VCaP (cell line): ENCODE measurements at regions not wholly inside any gene's neighbourhood (a gene's known extent, or its start where the extent isn't known, plus 50 kb on each side); places are given as distances from the start of the nearest gene placed in this dataset.

Source experiments
- H3K27ac ChIP-seq: fragments of 450-650 bp; 2 replicates; pipeline ENCODE4 v1.5.1; 2017
- CTCF ChIP-seq: fragments of 450-650 bp; conservative IDR thresholded peaks from 2 replicates; pipeline ENCODE4 v1.5.1; 2017; ENCODE audit warnings: mild to moderate bottlenecking, moderate library complexity

- no peak for TF ChIP-seq CTCF
- H3K27ac ChIP-seq: peak overlapping the region; percentile 61
Observed at GRCh38 chr6:141561154-141561553, 571.6 kb upstream of the GJE1 start.

GRCh38 chr6:141552463-141552862 lies 580.3 kb upstream of the GJE1 start:
- TF ChIP-seq CTCF: no peak
- H3K27ac ChIP-seq: peak overlapping the region; percentile 51

- peak overlapping the region; percentile 51 for H3K27ac ChIP-seq
- 0 out of 2 replicates have a peak, but pooled peaks have one; percentile 7 for TF ChIP-seq CTCF
Observed at GRCh38 chr6:141552031-141552430, 580.7 kb upstream of the GJE1 start.

GRCh38 chr6:141551318-141551717 lies 581.4 kb upstream of the GJE1 start:
- no peak for TF ChIP-seq CTCF
- no peak overlapping the region for H3K27ac ChIP-seq

- no peak overlapping the region for H3K27ac ChIP-seq
- TF ChIP-seq CTCF: no peak
Observed at GRCh38 chr6:141550471-141550870, 582.3 kb upstream of the GJE1 start.

GRCh38 chr6:141548966-141549365 lies 583.8 kb upstream of the GJE1 start:
- no peak for TF ChIP-seq CTCF
- no peak overlapping the region for H3K27ac ChIP-seq

GRCh38 chr6:141541581-141542324 lies 591.0 kb upstream of the GJE1 start:
- no peak for TF ChIP-seq CTCF

More at GRCh38 chr6:141541581-141542324, 591.0 kb upstream of the GJE1 start:
- no peak overlapping the region for H3K27ac ChIP-seq
